GM12878 (cell line): ENCODE measurements at regions not wholly inside any gene's neighbourhood (a gene's known extent, or its start where the extent isn't known, plus 50 kb on each side); places are given as distances from the start of the nearest gene placed in this dataset.

Experiments used
- ATAC-seq: fragments of 200-7000 bp; cut with Tn5 transposase; 3 replicates; pipeline ENCODE4 v1.9.1; 2020; ENCODE audit warnings: mild to moderate bottlenecking, moderate library complexity
- BruUV-seq: library from RNA; stranded (reverse); fragments of 400-500 nt; replicated peaks from 2 replicates; lab custom pipeline; 2021; lab: Mats Ljungman, UMichigan
- CTCF ChIA-PET: fragments of 300-600 bp; sonication (Branson Sonifier 250); formaldehyde crosslinking; extraction: SDS; loops from one replicate; lab custom pipeline; 2021; ENCODE audit warnings: inconsistent platforms; lab: Yijun Ruan, JAX
- POLR2A ChIA-PET: fragments of 350-600 bp; formaldehyde crosslinking; extraction: SDS; loops from one replicate; lab custom pipeline; 2021; ENCODE audit warnings: inconsistent platforms; lab: Charles Lee
- RAD21 ChIA-PET: fragments of 300-600 bp; sonication (Branson Sonifier 250); formaldehyde crosslinking; loops from one replicate; lab custom pipeline; 2023; ENCODE audit warnings: antibody characterized with exemption; ENCODE audit not compliant: unreplicated experiment; lab: Charles Lee
- SMC1A ChIA-PET: fragments of 300-600 bp; sonication (Branson Sonifier 250); formaldehyde crosslinking; loops from one replicate; lab custom pipeline; 2023; ENCODE audit not compliant: unreplicated experiment, uncharacterized antibody; lab: Charles Lee
- DNase-seq: peaks from one replicate; pipeline ENCODE4 v3.0.0-alpha.2; 2011; ENCODE audit warnings: low read depth, low spot score
- FAIRE-seq: peaks from 3 replicates; lab custom pipeline; 2011; peaks lifted over from hg19 to GRCh38; lab: Jason Lieb, UNC
- H2AFZ ChIP-seq: 2 replicates; pipeline ENCODE4 v1.6.0; 2011; ENCODE audit warnings: low read depth, low read length, control low read depth; ENCODE audit not compliant: control insufficient read depth
- H3K27ac ChIP-seq: 2 replicates; pipeline ENCODE4 v1.5.1; 2011; ENCODE audit warnings: control low read depth; ENCODE audit not compliant: control insufficient read depth, insufficient read depth
- H3K27me3 ChIP-seq, 2 experiments: replicated peaks in 1 of 2; 2 replicates each; pipeline versions ENCODE4 v1.6.0 to v1.6.1; 2011; ENCODE audit warnings: low read length in 1 of 2; ENCODE audit not compliant: control insufficient read depth in 2 of 2, insufficient read depth in 2 of 2
- H3K36me3 ChIP-seq, 2 experiments: 2 replicates each; pipeline ENCODE4 v1.5.1; 2011; ENCODE audit warnings: low read length in 1 of 2; ENCODE audit not compliant: control insufficient read depth in 2 of 2, insufficient read depth in 2 of 2
- H3K4me1 ChIP-seq: 2 replicates; pipeline ENCODE4 v1.6.1; 2011; ENCODE audit warnings: mild to moderate bottlenecking, low read length, moderate library complexity, mixed read lengths; ENCODE audit not compliant: control insufficient read depth, insufficient read depth
- H3K4me2 ChIP-seq: 2 replicates; pipeline ENCODE4 v1.6.0; 2011; ENCODE audit warnings: control low read depth; ENCODE audit not compliant: control insufficient read depth, insufficient read depth
- H3K4me3 ChIP-seq: fragments of 200-600 bp; sonication (generic); 2 replicates; pipeline ENCODE4 v1.5.1; 2016
- H3K79me2 ChIP-seq: 2 replicates; pipeline ENCODE4 v1.6.0; 2011; ENCODE audit warnings: low read length; ENCODE audit not compliant: control insufficient read depth, insufficient read depth
- H3K9ac ChIP-seq: 2 replicates; pipeline ENCODE4 v1.8.0; 2011; ENCODE audit warnings: low read length, control low read depth, mixed read lengths; ENCODE audit not compliant: control insufficient read depth, insufficient read depth
- H3K9me3 ChIP-seq: replicated peaks from 3 replicates; pipeline ENCODE4 v1.5.1; 2011; ENCODE audit warnings: mild to moderate bottlenecking, low read length; ENCODE audit not compliant: control insufficient read depth, insufficient read depth
- H4K20me1 ChIP-seq: 2 replicates; pipeline ENCODE4 v1.6.0; 2011; ENCODE audit not compliant: control insufficient read depth, insufficient read depth
- BCL11A ChIP-seq: IDR thresholded peaks from 2 replicates; pipeline ENCODE4 v1.6.1; 2011; ENCODE audit warnings: low read depth, low read length
- CHD1 ChIP-seq: IDR thresholded peaks from 2 replicates; pipeline ENCODE4 v1.6.1; 2012; ENCODE audit warnings: low read depth, low read length, improper control_type of control experiment
- E4F1 ChIP-seq: fragments of 450-650 bp; IDR thresholded peaks from 2 replicates; pipeline ENCODE4 v1.6.1; 2018; ENCODE audit warnings: borderline replicate concordance, mild to moderate bottlenecking; ENCODE audit not compliant: partially characterized antibody
- HCFC1 ChIP-seq: fragments of 150-350 bp; IDR thresholded peaks from 2 replicates; pipeline ENCODE4 v1.6.1; 2014; ENCODE audit warnings: low read length
- IKZF2 ChIP-seq, 2 experiments: fragments of 450-650 bp; IDR thresholded peaks; 2 replicates each; pipeline ENCODE4 v1.6.1; 2017; ENCODE audit warnings: mild to moderate bottlenecking in 2 of 2, moderate library complexity in 2 of 2
- JUND ChIP-seq: IDR thresholded peaks from 2 replicates; pipeline ENCODE4 v1.6.1; 2012; ENCODE audit warnings: low read depth, mild to moderate bottlenecking, low read length, improper control_type of control experiment, moderate library complexity
- NFIC ChIP-seq: IDR thresholded peaks from 2 replicates; pipeline ENCODE4 v1.6.1; 2012; ENCODE audit warnings: low read depth, mild to moderate bottlenecking, inconsistent platforms, low read length, moderate library complexity
- ZNF207 ChIP-seq: fragments of 450-650 bp; IDR thresholded peaks from 2 replicates; pipeline ENCODE4 v1.6.1; 2014; ENCODE audit warnings: antibody characterized with exemption, mild to moderate bottlenecking, borderline replicate concordance
- WGBS: methylation state at CpG from one replicate; pipeline ENCODE4 v1.1.6; 2016; ENCODE audit warnings: low lambda C conversion rate; ENCODE audit not compliant: insufficient replicate concordance, insufficient coverage; ENCODE audit errors: missing lambda C conversion rate; 5-methylcytosine and 5-hydroxymethylcytosine counted together
- in situ Hi-C: fragments of 300-500 bp; cut with MboI; formaldehyde crosslinking; loops from 9 replicates; pipeline ENCODE4 v1.14.3; 2018; ENCODE audit warnings: mixed read lengths
- intact Hi-C: fragments of 100-400 bp; cut with micrococcal nuclease; formaldehyde crosslinking; loops from one replicate; pipeline ENCODE4 v1.14.2; 2022; ENCODE audit not compliant: unreplicated experiment

DNA sequence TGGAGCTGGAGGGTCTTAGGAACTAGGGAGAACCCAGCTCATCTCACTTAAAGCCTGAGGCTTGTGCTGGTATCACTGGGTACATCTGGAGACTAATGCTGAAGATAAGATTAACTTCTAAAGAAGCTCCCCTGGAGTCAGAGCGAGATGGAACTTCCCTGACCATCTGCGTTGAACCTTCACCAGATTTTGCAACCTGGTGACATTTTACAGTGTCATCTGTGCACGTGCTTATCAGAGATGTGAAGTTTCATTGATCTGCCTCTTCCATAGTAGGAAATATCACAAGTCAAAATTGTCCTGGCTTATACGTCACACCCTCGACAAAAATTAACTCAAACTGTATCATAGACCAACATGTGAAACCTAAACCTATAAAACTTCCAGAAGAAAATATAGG lies 395.5 kb downstream of the SHQ1 start:
- peaks cover under 1% of the 10 kb centered on the region; the same call in 1 of the 2 replicates for H3K4me1 ChIP-seq
- no peaks in the 10 kb centered on the region for H4K20me1 ChIP-seq
- H3K27ac ChIP-seq, result no peak overlapping the region
- H2AFZ ChIP-seq, result no peak overlapping the region
- 70% methylated on average over 5 of the region's 5 CpGs for WGBS
- BruUV-seq, result no TSS peak
- H3K79me2 ChIP-seq, result no peaks in the 10 kb centered on the region
- no peak overlapping the region for H3K4me2 ChIP-seq
- no peak overlapping the region for H3K4me3 ChIP-seq
- H3K27me3 ChIP-seq, result no peaks in the 10 kb centered on the region; a peak in 1 of 4 replicates
- TF ChIP-seq ZNF207, result no peak
- TF ChIP-seq E4F1, result no peak
- TF ChIP-seq NFIC, result no peak
- TF ChIP-seq HCFC1, result no peak
- no peak for TF ChIP-seq BCL11A
- TF ChIP-seq IKZF2 (IDR thresholded peaks at IDR 0.05), result no peak
- no peak for TF ChIP-seq JUND
- TF ChIP-seq CHD1, result no peak
- TF ChIP-seq, all 136 proteins: peak for 0
- in situ Hi-C loops, result no loop called here
- DNase-seq, result no peak
- intact Hi-C loops, result no loop called here
- no peak for FAIRE-seq
- POLR2A ChIA-PET, result interaction anchor here (0.5 kb wide), 2 partner anchors 44 to 799 kb away, joined by 3 read pairs; no protein-coding TSS in a partner anchor
- ATAC-seq, result no peak
- RAD21 ChIA-PET, result no interaction called here
- Histone ChIP-seq H3K9ac (no peak overlapping the region), H3K36me3 (no peaks in the 10 kb centered on the region), H3K9me3 (no peaks in the 10 kb centered on the region; the same call in 2 of the 3 replicates)
- SMC1A ChIA-PET, result no interaction called here
- CTCF ChIA-PET, result interaction anchor here (0.9 to 2.1 kb wide), 2 partner anchors 12 to 30 kb away, joined by 3 to 6 read pairs; no protein-coding TSS in a partner anchor
